Neural cell (in vitro differentiated cells): ENCODE measurements at regions not wholly inside any gene's neighbourhood (a gene's known extent, or its start where the extent isn't known, plus 50 kb on each side); places are given as distances from the start of the nearest gene placed in this dataset.

Experiments
- H2AFZ ChIP-seq: fragments of 200-600, 300-800 bp; sonication (generic), shearing (Covaris generic); 2 replicates; pipeline ENCODE4 v1.6.0; 2014; ENCODE audit warnings: low read depth, mild to moderate bottlenecking, antibody characterized with exemption, low read length, moderate library complexity
- H3F3A ChIP-seq: fragments of 200-600 bp; shearing (Covaris generic); 2 replicates; pipeline ENCODE4 v1.6.1; 2016; ENCODE audit warnings: mild to moderate bottlenecking, moderate library complexity, mixed read lengths, antibody characterized with exemption, low read length; ENCODE audit not compliant: insufficient read depth, poor library complexity, severe bottlenecking
- H3K27ac ChIP-seq: fragments of 200-600, 300-800 bp; sonication (generic), shearing (Covaris generic); 2 replicates; pipeline ENCODE4 v1.5.1; 2014; ENCODE audit warnings: mild to moderate bottlenecking, low read length, moderate library complexity
- H3K27me3 ChIP-seq: fragments of 300-800, 200-600 bp; sonication (generic), shearing (Covaris generic); 2 replicates; pipeline ENCODE4 v1.6.0; 2014; ENCODE audit warnings: mild to moderate bottlenecking, low read depth, low read length, moderate library complexity; ENCODE audit not compliant: insufficient read depth
- H3K36me3 ChIP-seq: fragments of 300-800, 200-600 bp; sonication (generic), shearing (Covaris generic); 2 replicates; pipeline ENCODE4 v1.5.1; 2014; ENCODE audit warnings: mild to moderate bottlenecking, antibody characterized with exemption, low read length, moderate library complexity; ENCODE audit not compliant: insufficient read depth
- H3K4me2 ChIP-seq: fragments of 300-800, 200-600 bp; sonication (generic), shearing (Covaris generic); 2 replicates; pipeline ENCODE4 v1.6.0; 2014; ENCODE audit warnings: mild to moderate bottlenecking, low read length
- H3K4me3 ChIP-seq: fragments of 300-800, 200-600 bp; sonication (generic), shearing (Covaris generic); 2 replicates; pipeline ENCODE4 v1.5.1; 2014; ENCODE audit warnings: mild to moderate bottlenecking, low read length, moderate library complexity
- H3K79me2 ChIP-seq: fragments of 200-600 bp; shearing (Covaris generic); replicated peaks from 2 replicates; pipeline ENCODE4 v1.6.0; 2014; ENCODE audit warnings: mild to moderate bottlenecking, low read length, moderate library complexity; ENCODE audit not compliant: insufficient read depth
- H3K9ac ChIP-seq: fragments of 300-800, 200-600 bp; sonication (generic), shearing (Covaris generic); 2 replicates; pipeline ENCODE4 v1.6.1; 2016; ENCODE audit warnings: mild to moderate bottlenecking, low read length, mixed read lengths
- H3K9me2 ChIP-seq: fragments of 200-600 bp; shearing (Covaris generic); 2 replicates; pipeline ENCODE4 v1.6.1; 2016; ENCODE audit warnings: mild to moderate bottlenecking, low read length, mixed read lengths; ENCODE audit not compliant: insufficient read depth
- H3K9me3 ChIP-seq: fragments of 200-600, 300-800 bp; sonication (generic), shearing (Covaris generic); 2 replicates; pipeline ENCODE4 v1.6.1; 2016; ENCODE audit warnings: mild to moderate bottlenecking, mixed run types, low read length, moderate library complexity, mixed read lengths
- H4K20me1 ChIP-seq: fragments of 200-600 bp; shearing (Covaris generic); 2 replicates; pipeline ENCODE4 v1.6.1; 2016; ENCODE audit warnings: mild to moderate bottlenecking, mixed run types; ENCODE audit not compliant: insufficient read depth
- EP300 ChIP-seq: fragments of 450-650 bp; conservative IDR thresholded peaks from 2 replicates; pipeline ENCODE4 v1.6.1; 2014; ENCODE audit warnings: antibody characterized with exemption, mild to moderate bottlenecking, moderate library complexity; ENCODE audit not compliant: poor library complexity, severe bottlenecking
- EZH2 ChIP-seq: fragments of 200-600, 300-800 bp; shearing (Covaris generic), sonication (generic); IDR thresholded peaks from 2 replicates; pipeline ENCODE4 v1.6.1; 2014; ENCODE audit warnings: antibody characterized with exemption, low read length, borderline replicate concordance, mild to moderate bottlenecking; ENCODE audit not compliant: insufficient read depth, poor library complexity, severe bottlenecking
- MXI1 ChIP-seq: fragments of 450-650 bp; conservative IDR thresholded peaks from 2 replicates; pipeline ENCODE4 v1.6.1; 2014; ENCODE audit warnings: antibody characterized with exemption, mild to moderate bottlenecking; ENCODE audit not compliant: poor library complexity, severe bottlenecking
- POLR2AphosphoS5 ChIP-seq: IDR thresholded peaks from 2 replicates; pipeline ENCODE4 v1.6.1; 2012
- RAD21 ChIP-seq: fragments of 450-650 bp; conservative IDR thresholded peaks from 2 replicates; pipeline ENCODE4 v1.6.1; 2014; ENCODE audit warnings: antibody characterized with exemption, mild to moderate bottlenecking, moderate library complexity
- SMC3 ChIP-seq: fragments of 450-650 bp; conservative IDR thresholded peaks from 2 replicates; pipeline ENCODE4 v1.6.1; 2014; ENCODE audit warnings: antibody characterized with exemption, mild to moderate bottlenecking, moderate library complexity; ENCODE audit not compliant: poor library complexity
- TAF1 ChIP-seq: IDR thresholded peaks from 2 replicates; pipeline ENCODE4 v1.6.1; 2012; ENCODE audit warnings: low read depth
- TF ChIP-seq, protein P1 (sequence below): fragments of 450-650 bp; IDR thresholded peaks from 2 replicates; pipeline ENCODE4 v1.5.1; 2014; ENCODE audit warnings: antibody characterized with exemption, mild to moderate bottlenecking, moderate library complexity; ENCODE audit not compliant: poor library complexity, severe bottlenecking
- TF ChIP-seq, protein P2 (sequence below): IDR thresholded peaks from 2 replicates; pipeline ENCODE4 v1.6.1; 2012; ENCODE audit warnings: borderline replicate concordance

DNA sequence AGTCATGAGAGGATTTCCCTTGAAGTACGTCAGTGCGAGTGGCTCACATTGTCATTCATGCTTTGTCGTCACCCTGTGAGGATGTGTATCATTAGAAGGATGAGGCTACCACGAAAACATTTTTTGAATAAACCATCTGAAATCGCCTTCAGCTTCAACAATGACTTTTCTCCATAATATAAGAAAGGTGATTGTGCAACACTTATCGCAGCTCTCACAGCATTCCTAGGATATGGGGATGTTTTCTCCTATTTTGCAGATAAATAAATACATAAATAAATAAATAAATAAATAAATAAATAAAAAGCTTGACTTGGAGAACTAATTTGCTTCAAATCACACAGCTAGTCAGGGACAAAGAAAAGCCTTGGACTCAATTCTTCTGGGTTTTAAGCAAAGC lies 326.5 kb downstream of the FOXA2 start:
- H3K36me3 ChIP-seq = no peaks in the 10 kb centered on the region
- H3K4me3 ChIP-seq = no peak overlapping the region
- H3K9ac ChIP-seq = no peak overlapping the region
- no peaks in the 10 kb centered on the region for H3K9me2 ChIP-seq
- no peak overlapping the region for H2AFZ ChIP-seq
- H4K20me1 ChIP-seq = no peaks in the 10 kb centered on the region
- no peaks in the 10 kb centered on the region for H3K9me3 ChIP-seq
- H3F3A ChIP-seq = no peaks in the 10 kb centered on the region
- no peak overlapping the region for H3K4me2 ChIP-seq
- TF ChIP-seq TAF1 = no peak
- no peak for TF ChIP-seq EZH2
- TF ChIP-seq RAD21 = no peak
- no peak for TF ChIP-seq EP300
- no peak for TF ChIP-seq MXI1
- TF ChIP-seq, protein P1, sequence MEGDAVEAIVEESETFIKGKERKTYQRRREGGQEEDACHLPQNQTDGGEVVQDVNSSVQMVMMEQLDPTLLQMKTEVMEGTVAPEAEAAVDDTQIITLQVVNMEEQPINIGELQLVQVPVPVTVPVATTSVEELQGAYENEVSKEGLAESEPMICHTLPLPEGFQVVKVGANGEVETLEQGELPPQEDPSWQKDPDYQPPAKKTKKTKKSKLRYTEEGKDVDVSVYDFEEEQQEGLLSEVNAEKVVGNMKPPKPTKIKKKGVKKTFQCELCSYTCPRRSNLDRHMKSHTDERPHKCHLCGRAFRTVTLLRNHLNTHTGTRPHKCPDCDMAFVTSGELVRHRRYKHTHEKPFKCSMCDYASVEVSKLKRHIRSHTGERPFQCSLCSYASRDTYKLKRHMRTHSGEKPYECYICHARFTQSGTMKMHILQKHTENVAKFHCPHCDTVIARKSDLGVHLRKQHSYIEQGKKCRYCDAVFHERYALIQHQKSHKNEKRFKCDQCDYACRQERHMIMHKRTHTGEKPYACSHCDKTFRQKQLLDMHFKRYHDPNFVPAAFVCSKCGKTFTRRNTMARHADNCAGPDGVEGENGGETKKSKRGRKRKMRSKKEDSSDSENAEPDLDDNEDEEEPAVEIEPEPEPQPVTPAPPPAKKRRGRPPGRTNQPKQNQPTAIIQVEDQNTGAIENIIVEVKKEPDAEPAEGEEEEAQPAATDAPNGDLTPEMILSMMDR = no peak
- no peak for TF ChIP-seq SMC3
- TF ChIP-seq, protein P2, sequence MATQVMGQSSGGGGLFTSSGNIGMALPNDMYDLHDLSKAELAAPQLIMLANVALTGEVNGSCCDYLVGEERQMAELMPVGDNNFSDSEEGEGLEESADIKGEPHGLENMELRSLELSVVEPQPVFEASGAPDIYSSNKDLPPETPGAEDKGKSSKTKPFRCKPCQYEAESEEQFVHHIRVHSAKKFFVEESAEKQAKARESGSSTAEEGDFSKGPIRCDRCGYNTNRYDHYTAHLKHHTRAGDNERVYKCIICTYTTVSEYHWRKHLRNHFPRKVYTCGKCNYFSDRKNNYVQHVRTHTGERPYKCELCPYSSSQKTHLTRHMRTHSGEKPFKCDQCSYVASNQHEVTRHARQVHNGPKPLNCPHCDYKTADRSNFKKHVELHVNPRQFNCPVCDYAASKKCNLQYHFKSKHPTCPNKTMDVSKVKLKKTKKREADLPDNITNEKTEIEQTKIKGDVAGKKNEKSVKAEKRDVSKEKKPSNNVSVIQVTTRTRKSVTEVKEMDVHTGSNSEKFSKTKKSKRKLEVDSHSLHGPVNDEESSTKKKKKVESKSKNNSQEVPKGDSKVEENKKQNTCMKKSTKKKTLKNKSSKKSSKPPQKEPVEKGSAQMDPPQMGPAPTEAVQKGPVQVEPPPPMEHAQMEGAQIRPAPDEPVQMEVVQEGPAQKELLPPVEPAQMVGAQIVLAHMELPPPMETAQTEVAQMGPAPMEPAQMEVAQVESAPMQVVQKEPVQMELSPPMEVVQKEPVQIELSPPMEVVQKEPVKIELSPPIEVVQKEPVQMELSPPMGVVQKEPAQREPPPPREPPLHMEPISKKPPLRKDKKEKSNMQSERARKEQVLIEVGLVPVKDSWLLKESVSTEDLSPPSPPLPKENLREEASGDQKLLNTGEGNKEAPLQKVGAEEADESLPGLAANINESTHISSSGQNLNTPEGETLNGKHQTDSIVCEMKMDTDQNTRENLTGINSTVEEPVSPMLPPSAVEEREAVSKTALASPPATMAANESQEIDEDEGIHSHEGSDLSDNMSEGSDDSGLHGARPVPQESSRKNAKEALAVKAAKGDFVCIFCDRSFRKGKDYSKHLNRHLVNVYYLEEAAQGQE = no peak
- no peak for TF ChIP-seq POLR2AphosphoS5
- no peak overlapping the region for H3K27ac ChIP-seq
- no peaks in the 10 kb centered on the region for H3K27me3 ChIP-seq
- H3K79me2 ChIP-seq = no peaks in the 10 kb centered on the region

DNA sequence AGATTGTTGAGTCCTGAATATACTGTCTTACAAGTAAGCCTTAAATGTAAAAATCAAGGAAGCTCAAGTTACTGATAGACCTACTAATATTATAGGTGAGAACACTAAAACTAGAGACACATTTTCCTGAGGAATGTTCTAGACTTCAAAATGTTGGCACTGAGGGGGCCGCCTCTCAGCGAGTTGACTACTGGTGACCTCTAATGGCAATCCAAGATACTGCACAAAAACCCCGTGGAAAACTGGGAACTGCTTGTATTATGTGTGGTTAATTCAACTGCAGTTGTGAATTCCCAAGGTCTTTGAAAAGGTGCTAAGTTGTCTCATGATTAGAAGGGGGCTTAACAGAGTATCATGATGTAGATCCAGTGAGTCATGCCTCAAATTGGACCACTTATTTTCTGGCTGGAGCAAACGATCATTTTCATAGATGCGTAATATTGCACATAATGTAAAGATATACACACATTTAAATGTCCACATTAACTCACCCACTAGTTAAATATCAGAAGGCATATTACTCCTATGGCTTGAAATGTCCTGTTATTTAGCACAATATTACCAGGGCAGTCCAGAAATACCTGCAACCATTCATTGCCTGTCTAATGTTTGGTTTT lies 336.2 kb downstream of the FOXA2 start:
- H3K27ac ChIP-seq = no peak overlapping the region
- no peaks in the 10 kb centered on the region for H4K20me1 ChIP-seq
- H3F3A ChIP-seq = no peaks in the 10 kb centered on the region
- H2AFZ ChIP-seq = no peak overlapping the region
- no peak overlapping the region for H3K4me3 ChIP-seq
- no peaks in the 10 kb centered on the region for H3K27me3 ChIP-seq
- H3K36me3 ChIP-seq = no peaks in the 10 kb centered on the region
- H3K9ac ChIP-seq = no peak overlapping the region
- H3K9me2 ChIP-seq = no peaks in the 10 kb centered on the region
- H3K79me2 ChIP-seq = no peaks in the 10 kb centered on the region
- H3K4me2 ChIP-seq = no peak overlapping the region
- TF ChIP-seq EZH2 = no peak
- TF ChIP-seq SMC3 = peak; percentile 61
- TF ChIP-seq MXI1 = no peak
- peak; percentile 64 for TF ChIP-seq RAD21
- TF ChIP-seq, protein P1 = peak; percentile 69
- TF ChIP-seq, protein P2 = no peak
- no peak for TF ChIP-seq POLR2AphosphoS5
- no peak for TF ChIP-seq EP300
- no peak for TF ChIP-seq TAF1
- no peaks in the 10 kb centered on the region for H3K9me3 ChIP-seq
